ENCODE measurements at regions not wholly inside any gene's neighbourhood (a gene's known extent, or its start where the extent isn't known, plus 50 kb on each side); places are given as distances from the start of the nearest gene placed in this dataset.

GRCh38 chrX:94288972-94289371, 615.0 kb downstream of the FAM133A start:
- TF ChIP-seq BRCA1 (IDR thresholded peaks at IDR 0.05; ENCODE audit: low read depth, low read length) (no peak), EZH2 (IDR thresholded peaks at IDR 0.05; ENCODE audit: low read depth, low read length, severe bottlenecking) (no peak)

Data from H1 (cell line).